ENCODE measurements at regions not wholly inside any gene's neighbourhood (a gene's known extent, or its start where the extent isn't known, plus 50 kb on each side); places are given as distances from the start of the nearest gene placed in this dataset.
"Not testable (repeated sequence)": the region's sequence is repeated elsewhere in the genome, so short reads cannot be mapped to it uniquely, and the experiment has no call there.

- in situ Hi-C loops (cut with HindIII; ENCODE audit: low pct_ligation_motif_present, low sequenced_read_pairs) = no loop called here
- no peak for DNase-seq
- no peaks in the 10 kb centered on the region for H3K36me3 ChIP-seq (replicated peaks)
- H3K27me3 ChIP-seq (replicated peaks) = no peaks in the 10 kb centered on the region
- no peak overlapping the region for H3K27ac ChIP-seq
- H3K4me3 ChIP-seq (ENCODE audit: low read depth, low read length) = no peak overlapping the region
- TF ChIP-seq CTCF (IDR thresholded peaks at IDR 0.05; ENCODE audit: low read depth, low read length, missing control alignments) = no peak
Observed at GRCh38 chr6:163738304-163738703, 323.8 kb downstream of the QKI start.

DNA sequence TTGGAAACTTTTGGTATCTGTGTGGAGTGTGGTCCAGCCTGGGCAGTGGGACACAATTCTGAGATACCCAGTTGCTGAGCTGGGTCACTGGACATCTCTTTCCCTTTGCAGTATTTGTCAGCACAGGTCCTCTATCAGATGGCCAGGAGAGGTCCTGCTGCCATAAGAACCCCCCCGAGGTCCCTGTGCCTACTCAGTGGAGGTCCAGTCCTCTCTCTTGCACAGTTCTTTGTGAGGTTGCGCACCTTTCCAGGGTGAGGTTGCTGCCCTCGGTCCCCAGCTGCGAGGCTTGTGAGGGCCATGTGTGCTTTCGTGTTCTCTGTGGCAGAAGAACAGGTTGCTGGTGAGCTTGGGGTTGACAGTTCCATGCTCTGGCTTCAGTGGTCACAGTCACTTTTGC is 320.6 kb downstream of the QKI start:
- DNase-seq = no peak
- Histone ChIP-seq H3K27me3 (replicated peaks) (no peaks in the 10 kb centered on the region), H3K27ac (no peak overlapping the region), H3K4me3 (ENCODE audit: low read depth, low read length) (no peak overlapping the region), H3K36me3 (replicated peaks) (no peaks in the 10 kb centered on the region)
- in situ Hi-C loops (cut with HindIII; ENCODE audit: low pct_ligation_motif_present, low sequenced_read_pairs) = no loop called here
- TF ChIP-seq CTCF (IDR thresholded peaks at IDR 0.05; ENCODE audit: low read depth, low read length, missing control alignments) = no peak

DNA sequence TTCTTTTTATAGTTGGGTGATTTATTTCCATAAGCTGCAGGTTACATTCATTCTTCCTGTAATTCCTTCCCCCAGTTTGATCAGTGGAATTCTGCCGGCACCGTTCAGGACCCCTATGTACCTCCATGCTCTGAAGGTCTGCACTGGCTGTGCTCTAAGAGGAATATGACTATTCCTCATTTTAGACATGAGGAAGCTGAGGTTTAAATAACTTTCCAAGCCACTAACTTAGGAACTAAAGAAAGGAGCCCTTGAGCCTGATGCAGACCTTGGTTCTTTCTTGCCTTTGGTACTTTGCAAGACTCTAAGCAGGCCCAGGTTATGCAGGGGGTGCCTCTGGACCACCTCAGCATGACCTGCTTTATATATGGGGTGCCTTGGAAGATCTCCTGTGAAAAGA is 318.5 kb downstream of the QKI start:
- no peak for TF ChIP-seq CTCF (IDR thresholded peaks at IDR 0.05; ENCODE audit: low read depth, low read length, missing control alignments)
- H3K36me3 ChIP-seq (replicated peaks) = no peaks in the 10 kb centered on the region
- no peak for DNase-seq
- H3K27ac ChIP-seq = no peak overlapping the region
- H3K4me3 ChIP-seq (ENCODE audit: low read depth, low read length) = no peak overlapping the region
- no peaks in the 10 kb centered on the region for H3K27me3 ChIP-seq (replicated peaks)
- in situ Hi-C loops (cut with HindIII; ENCODE audit: low pct_ligation_motif_present, low sequenced_read_pairs) = no loop called here

- in situ Hi-C loops (cut with HindIII; ENCODE audit: low pct_ligation_motif_present, low sequenced_read_pairs) = no loop called here
- no peak for TF ChIP-seq CTCF (IDR thresholded peaks at IDR 0.05; ENCODE audit: low read depth, low read length, missing control alignments)
- Histone ChIP-seq H3K27ac (no peak overlapping the region), H3K36me3 (replicated peaks) (no peaks in the 10 kb centered on the region), H3K4me3 (ENCODE audit: low read depth, low read length) (no peak overlapping the region), H3K27me3 (replicated peaks) (no peaks in the 10 kb centered on the region)
- no peak for DNase-seq
Observed at GRCh38 chr6:163732479-163732878, 318.0 kb downstream of the QKI start.

- H3K36me3 ChIP-seq (replicated peaks); H3K27me3 ChIP-seq (replicated peaks); H3K4me3 ChIP-seq (ENCODE audit: low read depth, low read length); in situ Hi-C loops (cut with HindIII; ENCODE audit: low pct_ligation_motif_present, low sequenced_read_pairs); H3K27ac ChIP-seq; DNase-seq: not testable (repeated sequence)
Observed at GRCh38 chr6:163732014-163732351, 317.5 kb downstream of the QKI start.

- no peak for DNase-seq
- H3K27ac ChIP-seq = no peak overlapping the region
- in situ Hi-C loops (cut with HindIII; ENCODE audit: low pct_ligation_motif_present, low sequenced_read_pairs) = no loop called here
- H3K4me3 ChIP-seq (ENCODE audit: low read depth, low read length) = no peak overlapping the region
- H3K27me3 ChIP-seq (replicated peaks) = no peaks in the 10 kb centered on the region
- no peak for TF ChIP-seq CTCF (IDR thresholded peaks at IDR 0.05; ENCODE audit: low read depth, low read length, missing control alignments)
- H3K36me3 ChIP-seq (replicated peaks) = no peaks in the 10 kb centered on the region
Observed at GRCh38 chr6:163731215-163732013, 316.9 kb downstream of the QKI start.

Measured in brain microvascular endothelial cell (primary cell).